ENCODE measurements at regions not wholly inside any gene's neighbourhood (a gene's known extent, or its start where the extent isn't known, plus 50 kb on each side); places are given as distances from the start of the nearest gene placed in this dataset.

DNA sequence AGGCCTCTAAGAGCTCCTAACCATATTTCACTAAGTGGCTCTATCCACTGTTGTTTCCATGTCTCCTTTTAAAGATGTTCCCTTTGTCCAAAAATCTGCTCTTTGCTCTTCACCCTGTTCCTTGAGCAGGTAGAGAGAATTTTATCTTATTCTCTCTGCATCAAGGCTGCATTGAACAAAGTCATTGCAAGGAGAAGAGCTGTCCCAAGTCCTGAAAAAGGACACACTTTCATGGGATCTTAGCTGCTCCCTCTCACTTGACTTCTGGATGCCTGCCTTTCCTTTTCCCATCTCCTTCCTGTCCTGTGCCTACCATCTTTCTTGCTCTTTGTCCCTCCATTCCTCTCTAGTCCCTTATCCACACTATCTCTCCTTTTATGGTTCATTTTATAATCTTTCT is 235.2 kb upstream of the THSD7B start:
- H3K27me3 Mint-ChIP-seq = peaks cover 25% of the 10 kb centered on the region
- H3K4me3 Mint-ChIP-seq (ENCODE audit: low read depth) = no peak overlapping the region
- no peak overlapping the region for H3K27ac Mint-ChIP-seq
- H3K9me3 Mint-ChIP-seq (ENCODE audit: low read depth) = no peaks in the 10 kb centered on the region
- no peak for DNase-seq (ENCODE audit: low spot score, unreplicated experiment)
- H3K4me1 Mint-ChIP-seq (ENCODE audit: low read depth) = no peaks in the 10 kb centered on the region
- no peaks in the 10 kb centered on the region for H3K36me3 Mint-ChIP-seq (ENCODE audit: insufficient read depth)
- TF ChIP-seq, protein P1, sequence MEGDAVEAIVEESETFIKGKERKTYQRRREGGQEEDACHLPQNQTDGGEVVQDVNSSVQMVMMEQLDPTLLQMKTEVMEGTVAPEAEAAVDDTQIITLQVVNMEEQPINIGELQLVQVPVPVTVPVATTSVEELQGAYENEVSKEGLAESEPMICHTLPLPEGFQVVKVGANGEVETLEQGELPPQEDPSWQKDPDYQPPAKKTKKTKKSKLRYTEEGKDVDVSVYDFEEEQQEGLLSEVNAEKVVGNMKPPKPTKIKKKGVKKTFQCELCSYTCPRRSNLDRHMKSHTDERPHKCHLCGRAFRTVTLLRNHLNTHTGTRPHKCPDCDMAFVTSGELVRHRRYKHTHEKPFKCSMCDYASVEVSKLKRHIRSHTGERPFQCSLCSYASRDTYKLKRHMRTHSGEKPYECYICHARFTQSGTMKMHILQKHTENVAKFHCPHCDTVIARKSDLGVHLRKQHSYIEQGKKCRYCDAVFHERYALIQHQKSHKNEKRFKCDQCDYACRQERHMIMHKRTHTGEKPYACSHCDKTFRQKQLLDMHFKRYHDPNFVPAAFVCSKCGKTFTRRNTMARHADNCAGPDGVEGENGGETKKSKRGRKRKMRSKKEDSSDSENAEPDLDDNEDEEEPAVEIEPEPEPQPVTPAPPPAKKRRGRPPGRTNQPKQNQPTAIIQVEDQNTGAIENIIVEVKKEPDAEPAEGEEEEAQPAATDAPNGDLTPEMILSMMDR (IDR thresholded peaks at IDR 0.05; ENCODE audit: unreplicated experiment) = no peak

DNA sequence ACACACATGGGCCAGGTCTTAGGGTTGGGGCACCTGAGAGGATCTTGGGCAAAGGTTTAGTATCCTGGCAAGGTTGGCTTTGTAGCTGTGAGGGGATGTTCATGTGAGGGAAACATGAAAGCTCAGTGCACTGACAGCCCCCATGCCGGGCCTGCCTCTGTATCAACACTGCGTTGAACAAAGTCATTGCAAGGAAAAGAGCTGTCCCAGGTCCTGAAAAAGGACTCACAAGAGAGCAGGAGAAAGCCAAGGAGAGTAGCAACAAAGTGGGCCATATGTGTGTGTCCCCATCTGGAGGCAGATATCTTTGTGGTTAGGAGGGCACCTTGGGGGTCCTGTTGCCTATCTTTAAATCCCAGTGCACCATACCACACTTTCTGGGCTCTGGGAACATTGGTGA is 237.8 kb upstream of the THSD7B start:
- Mint-ChIP-seq H3K27ac (no peak overlapping the region), H3K4me1 (ENCODE audit: low read depth) (no peaks in the 10 kb centered on the region), H3K36me3 (ENCODE audit: insufficient read depth) (no peaks in the 10 kb centered on the region), H3K4me3 (ENCODE audit: low read depth) (no peak overlapping the region), H3K9me3 (ENCODE audit: low read depth) (no peaks in the 10 kb centered on the region), H3K27me3 (peaks cover 19% of the 10 kb centered on the region)
- DNase-seq (ENCODE audit: low spot score, unreplicated experiment) = peak; percentile 54
- TF ChIP-seq, protein P1 (IDR thresholded peaks at IDR 0.05; ENCODE audit: unreplicated experiment) = no peak

DNA sequence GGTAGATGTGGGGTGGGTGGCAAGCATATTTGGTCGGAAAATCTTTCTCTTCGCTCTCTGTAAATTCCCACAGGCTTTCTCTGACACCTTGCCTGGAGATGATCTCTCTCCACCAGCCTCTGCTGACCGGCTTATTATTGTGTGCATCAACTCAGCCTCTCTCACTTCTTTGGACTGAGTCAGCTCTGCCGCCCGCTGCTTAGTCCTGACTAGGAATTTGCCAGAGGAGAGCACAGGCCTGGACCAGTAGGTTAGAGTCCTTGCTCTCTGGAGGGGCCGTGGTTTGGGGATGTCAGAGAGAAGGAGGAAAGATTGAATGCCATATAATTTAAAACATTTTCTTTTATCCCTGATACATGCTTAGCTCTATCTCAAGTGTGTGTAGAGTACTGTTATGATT is 242.6 kb upstream of the THSD7B start:
- H3K27ac Mint-ChIP-seq = no peak overlapping the region
- no peak overlapping the region for H3K4me3 Mint-ChIP-seq (ENCODE audit: low read depth)
- peaks cover 11% of the 10 kb centered on the region for H3K27me3 Mint-ChIP-seq
- no peaks in the 10 kb centered on the region for H3K36me3 Mint-ChIP-seq (ENCODE audit: insufficient read depth)
- H3K9me3 Mint-ChIP-seq (ENCODE audit: low read depth) = no peaks in the 10 kb centered on the region
- TF ChIP-seq, protein P1 (IDR thresholded peaks at IDR 0.05; ENCODE audit: unreplicated experiment) = no peak
- no peak for DNase-seq (ENCODE audit: low spot score, unreplicated experiment)
- no peaks in the 10 kb centered on the region for H3K4me1 Mint-ChIP-seq (ENCODE audit: low read depth)

DNA sequence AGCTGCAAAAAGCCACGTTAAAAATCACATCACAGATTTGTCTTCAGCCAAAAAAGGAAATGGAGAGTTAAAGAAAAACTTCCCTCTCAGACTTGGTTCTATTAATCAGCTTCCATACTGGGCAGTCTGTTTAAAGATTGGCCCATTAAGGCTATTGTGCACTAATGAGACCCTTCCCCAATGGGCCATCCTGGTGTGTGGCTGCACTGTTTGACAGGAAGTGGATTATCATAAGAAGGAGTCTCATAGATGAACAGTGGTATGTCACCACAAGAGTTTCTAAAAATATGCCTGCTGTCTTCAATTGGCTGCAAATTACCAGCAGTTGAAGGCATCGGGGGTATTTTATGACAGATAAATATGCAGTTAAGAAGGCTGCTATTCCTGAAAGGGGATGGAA is 247.6 kb upstream of the THSD7B start:
- H3K27ac Mint-ChIP-seq = no peak overlapping the region
- H3K4me3 Mint-ChIP-seq (ENCODE audit: low read depth) = no peak overlapping the region
- peaks cover 9% of the 10 kb centered on the region for H3K27me3 Mint-ChIP-seq
- no peaks in the 10 kb centered on the region for H3K9me3 Mint-ChIP-seq (ENCODE audit: low read depth)
- no peaks in the 10 kb centered on the region for H3K36me3 Mint-ChIP-seq (ENCODE audit: insufficient read depth)
- H3K4me1 Mint-ChIP-seq (ENCODE audit: low read depth) = no peaks in the 10 kb centered on the region
- TF ChIP-seq, protein P1 (IDR thresholded peaks at IDR 0.05; ENCODE audit: unreplicated experiment) = no peak
- no peak for DNase-seq (ENCODE audit: low spot score, unreplicated experiment)

DNA sequence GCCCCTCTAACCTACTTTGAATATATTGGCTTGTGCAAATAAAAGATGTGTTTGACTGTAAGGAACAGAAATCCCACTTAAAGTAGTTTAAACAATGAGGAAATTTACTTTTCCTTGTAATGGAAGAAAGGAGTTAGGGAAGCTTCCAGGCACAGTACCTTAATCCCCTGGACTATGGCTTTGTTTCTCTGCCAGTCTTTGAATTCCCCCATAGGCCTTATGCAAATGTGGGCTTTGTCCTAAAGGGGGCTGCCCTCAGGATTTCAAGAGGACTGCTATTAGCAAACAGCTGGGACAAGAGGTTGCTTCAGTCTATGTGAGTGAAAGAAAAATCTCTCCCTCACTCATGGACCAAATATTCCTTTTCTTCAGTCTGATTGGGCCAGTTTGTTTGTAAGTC is 255.1 kb upstream of the THSD7B start:
- Mint-ChIP-seq H3K27ac (no peak overlapping the region), H3K4me1 (ENCODE audit: low read depth) (no peaks in the 10 kb centered on the region), H3K4me3 (ENCODE audit: low read depth) (no peak overlapping the region), H3K27me3 (peaks cover 2% of the 10 kb centered on the region), H3K36me3 (ENCODE audit: insufficient read depth) (no peaks in the 10 kb centered on the region), H3K9me3 (ENCODE audit: low read depth) (no peaks in the 10 kb centered on the region)
- TF ChIP-seq, protein P1 (IDR thresholded peaks at IDR 0.05; ENCODE audit: unreplicated experiment) = no peak
- no peak for DNase-seq (ENCODE audit: low spot score, unreplicated experiment)
